ENCODE measurements at regions not wholly inside any gene's neighbourhood (a gene's known extent, or its start where the extent isn't known, plus 50 kb on each side); places are given as distances from the start of the nearest gene placed in this dataset.

- no peak for DNase-seq
- intact Hi-C loops (cut with DNase I), result no loop called here
Measured at GRCh38 chr14:83300476-83301064, 1766.9 kb upstream of the SEL1L start.

- peak in 1 of 10 donors; percentile 4 for DNase-seq
- intact Hi-C loops (cut with DNase I), result no loop called here
Measured at GRCh38 chr14:83301791-83302190, 1768.1 kb upstream of the SEL1L start.

- intact Hi-C loops (cut with DNase I), result no loop called here
- no peak for DNase-seq
Measured at GRCh38 chr14:83309211-83309610, 1775.6 kb upstream of the SEL1L start.

- intact Hi-C loops (cut with DNase I), result no loop called here
- no peak for DNase-seq
Measured at GRCh38 chr14:83309833-83310232, 1776.2 kb upstream of the SEL1L start.

GRCh38 chr14:83312511-83312910 lies 1778.9 kb upstream of the SEL1L start:
- DNase-seq, result no peak
- intact Hi-C loops (cut with DNase I), result no loop called here

- DNase-seq, result no peak
- intact Hi-C loops (cut with DNase I), result no loop called here
Measured at GRCh38 chr14:83314764-83315163, 1781.1 kb upstream of the SEL1L start.

- no peak for DNase-seq
- intact Hi-C loops (cut with DNase I), result no loop called here
Measured at GRCh38 chr14:83316356-83316755, 1782.7 kb upstream of the SEL1L start.

GRCh38 chr14:83320837-83321236 lies 1787.2 kb upstream of the SEL1L start:
- intact Hi-C loops (cut with DNase I), result no loop called here

GRCh38 chr14:83331513-83331912 lies 1797.9 kb upstream of the SEL1L start:
- intact Hi-C loops (cut with DNase I), result no loop called here
- DNase-seq, result no peak

More at GRCh38 chr14:83320837-83321236, 1787.2 kb upstream of the SEL1L start:
- no peak for DNase-seq

- DNase-seq, result peak in 1 of 10 donors; percentile 50
- intact Hi-C loops (cut with DNase I), result no loop called here
Measured at GRCh38 chr14:83342590-83342989, 1808.9 kb upstream of the SEL1L start.

- DNase-seq, result no peak
- intact Hi-C loops (cut with DNase I), result no loop called here
Measured at GRCh38 chr14:83347874-83348273, 1814.2 kb upstream of the SEL1L start.

GRCh38 chr14:83355609-83356008 lies 1822.0 kb upstream of the SEL1L start:
- intact Hi-C loops (cut with DNase I), result no loop called here
- DNase-seq, result no peak

GRCh38 chr14:83356080-83356479 lies 1822.4 kb upstream of the SEL1L start:
- intact Hi-C loops (cut with DNase I), result no loop called here
- DNase-seq, result no peak

- intact Hi-C loops (cut with DNase I), result no loop called here
- no peak for DNase-seq
Measured at GRCh38 chr14:83372271-83372670, 1838.6 kb upstream of the SEL1L start.

- DNase-seq, result no peak
- intact Hi-C loops (cut with DNase I), result no loop called here
Measured at GRCh38 chr14:83379436-83379835, 1845.8 kb upstream of the SEL1L start.

GRCh38 chr14:83384253-83384652 lies 1850.6 kb upstream of the SEL1L start:
- intact Hi-C loops (cut with DNase I), result no loop called here
- DNase-seq, result no peak

GRCh38 chr14:83395321-83395720 lies 1861.7 kb upstream of the SEL1L start:
- no peak for DNase-seq
- intact Hi-C loops (cut with DNase I), result no loop called here

GRCh38 chr14:83416476-83416875 lies 1882.8 kb upstream of the SEL1L start:
- intact Hi-C loops (cut with DNase I), result no loop called here
- DNase-seq, result no peak

GRCh38 chr14:83419420-83419819 lies 1885.8 kb upstream of the SEL1L start:
- DNase-seq, result peak in 1 of 10 donors; percentile 47
- intact Hi-C loops (cut with DNase I), result no loop called here

- no peak for DNase-seq
- intact Hi-C loops (cut with DNase I), result no loop called here
Measured at GRCh38 chr14:83421711-83422110, 1888.1 kb upstream of the SEL1L start.

- intact Hi-C loops (cut with DNase I), result no loop called here
- DNase-seq, result no peak
Measured at GRCh38 chr14:83425138-83425537, 1891.5 kb upstream of the SEL1L start.

GRCh38 chr14:83425706-83426105 lies 1892.1 kb upstream of the SEL1L start:
- intact Hi-C loops (cut with DNase I), result no loop called here
- DNase-seq, result no peak

GRCh38 chr14:83433618-83434017 lies 1900.0 kb upstream of the SEL1L start:
- intact Hi-C loops (cut with DNase I), result no loop called here
- DNase-seq, result no peak

Data from posterior cingulate gyrus (tissue), 11 donors.